ENCODE measurements at regions not wholly inside any gene's neighbourhood (a gene's known extent, or its start where the extent isn't known, plus 50 kb on each side); places are given as distances from the start of the nearest gene placed in this dataset.

DNA sequence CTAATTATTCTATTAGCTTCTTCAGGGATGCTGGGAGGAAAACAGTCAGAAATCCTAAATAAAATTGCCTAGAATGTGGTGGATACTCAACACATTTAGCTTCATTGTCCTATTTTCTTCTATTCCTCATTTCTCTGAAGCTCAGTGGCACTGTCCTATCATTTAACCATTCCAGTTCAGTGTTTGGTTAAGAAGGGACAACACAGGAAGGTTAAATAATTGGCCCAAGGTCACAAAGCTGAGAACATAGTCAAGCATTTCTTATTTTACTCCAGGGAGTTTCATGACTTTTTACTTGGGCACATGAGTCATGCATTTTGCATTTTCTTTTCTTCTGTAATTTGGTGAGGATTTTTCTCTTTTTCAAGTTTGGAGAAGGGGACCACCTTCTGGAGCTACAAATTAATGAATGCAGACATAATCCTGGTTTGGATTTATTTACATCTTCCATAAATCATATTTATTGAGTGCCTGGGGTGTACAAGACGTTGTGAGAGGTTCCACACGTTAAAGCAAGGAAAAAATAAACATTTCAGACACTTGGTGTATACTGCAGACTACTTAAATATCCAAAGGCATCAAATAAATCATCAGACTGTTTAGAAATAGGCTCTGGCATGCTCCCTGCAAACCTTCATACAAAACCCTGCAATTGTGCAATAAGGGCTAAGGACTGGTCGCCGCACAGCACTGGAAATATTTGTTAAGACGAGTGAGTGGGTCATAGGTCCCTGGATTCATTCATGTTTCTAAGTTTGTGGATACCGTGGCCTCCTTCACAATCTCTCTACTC lies 263.9 kb downstream of the MAF start:
- ATAC-seq (ENCODE audit: low FRiP score): no peak

DNA sequence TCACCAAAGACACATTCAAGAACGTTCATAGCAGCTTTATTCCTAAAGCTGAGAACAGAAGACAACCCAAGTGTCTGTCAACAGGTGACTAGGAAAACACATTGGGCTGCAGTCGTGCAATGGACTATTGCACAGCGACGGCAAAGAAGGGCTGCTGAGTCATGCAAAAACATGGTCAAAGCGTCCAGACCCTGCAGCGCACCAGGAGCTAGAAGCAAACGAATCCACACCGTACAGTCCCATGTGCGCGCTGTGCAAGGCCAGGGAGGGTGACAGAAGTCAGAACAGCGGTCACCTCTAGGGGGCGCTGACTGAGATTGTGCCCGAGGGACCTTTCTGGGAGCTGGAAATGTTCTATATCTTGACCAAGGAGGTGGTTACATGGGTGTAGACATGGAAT lies 266.4 kb downstream of the MAF start:
- TF ChIP-seq, protein P1, sequence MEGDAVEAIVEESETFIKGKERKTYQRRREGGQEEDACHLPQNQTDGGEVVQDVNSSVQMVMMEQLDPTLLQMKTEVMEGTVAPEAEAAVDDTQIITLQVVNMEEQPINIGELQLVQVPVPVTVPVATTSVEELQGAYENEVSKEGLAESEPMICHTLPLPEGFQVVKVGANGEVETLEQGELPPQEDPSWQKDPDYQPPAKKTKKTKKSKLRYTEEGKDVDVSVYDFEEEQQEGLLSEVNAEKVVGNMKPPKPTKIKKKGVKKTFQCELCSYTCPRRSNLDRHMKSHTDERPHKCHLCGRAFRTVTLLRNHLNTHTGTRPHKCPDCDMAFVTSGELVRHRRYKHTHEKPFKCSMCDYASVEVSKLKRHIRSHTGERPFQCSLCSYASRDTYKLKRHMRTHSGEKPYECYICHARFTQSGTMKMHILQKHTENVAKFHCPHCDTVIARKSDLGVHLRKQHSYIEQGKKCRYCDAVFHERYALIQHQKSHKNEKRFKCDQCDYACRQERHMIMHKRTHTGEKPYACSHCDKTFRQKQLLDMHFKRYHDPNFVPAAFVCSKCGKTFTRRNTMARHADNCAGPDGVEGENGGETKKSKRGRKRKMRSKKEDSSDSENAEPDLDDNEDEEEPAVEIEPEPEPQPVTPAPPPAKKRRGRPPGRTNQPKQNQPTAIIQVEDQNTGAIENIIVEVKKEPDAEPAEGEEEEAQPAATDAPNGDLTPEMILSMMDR (IDR thresholded peaks at IDR 0.05): no peak
- no peak for DNase-seq (ENCODE audit: low spot score)
- no peak for ATAC-seq (ENCODE audit: low FRiP score)

More for the DNA sequence above, 263.9 kb downstream of the MAF start:
- DNase-seq (ENCODE audit: low spot score): no peak
- TF ChIP-seq, protein P1 (IDR thresholded peaks at IDR 0.05): no peak

DNA sequence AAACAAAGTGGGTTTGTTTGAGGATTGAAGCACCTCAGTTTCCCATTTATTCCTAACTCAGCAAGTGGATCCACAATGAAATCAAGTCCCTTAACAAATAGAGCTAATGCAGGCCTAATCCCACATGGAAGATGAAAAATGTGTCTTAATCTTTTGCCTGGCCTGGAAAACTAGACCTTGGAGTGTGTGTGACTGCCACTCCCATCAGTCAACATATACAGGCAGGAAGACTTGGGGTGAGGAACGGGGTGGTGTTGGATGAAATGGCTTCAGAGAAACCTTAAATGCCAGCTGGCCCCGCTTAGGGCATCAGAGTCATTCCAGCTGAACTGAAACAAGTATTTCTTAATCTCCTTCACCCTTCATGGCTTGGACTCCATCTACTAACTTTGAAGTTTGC lies 269.5 kb downstream of the MAF start:
- no peak for DNase-seq (ENCODE audit: low spot score)
- TF ChIP-seq, protein P1 (IDR thresholded peaks at IDR 0.05): no peak
- no peak for ATAC-seq (ENCODE audit: low FRiP score)

DNA sequence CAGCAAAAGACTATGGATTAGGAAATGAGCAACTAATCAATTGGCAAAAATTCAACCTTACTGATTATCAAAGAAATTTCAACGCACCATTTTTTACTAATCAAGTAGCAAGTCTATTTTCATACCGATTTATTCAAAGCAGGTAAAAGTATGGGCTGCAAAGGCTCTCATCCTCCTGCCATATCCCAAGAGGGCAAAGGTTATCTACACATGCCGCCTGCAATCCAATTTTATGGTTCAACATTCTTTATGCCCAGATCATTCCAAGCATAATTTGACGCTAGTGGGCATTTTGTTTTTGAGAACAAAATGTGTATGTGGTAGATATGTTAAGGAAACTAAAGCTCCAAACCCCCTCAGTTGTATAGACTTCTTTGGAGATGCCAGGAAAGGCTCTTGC lies 270.6 kb downstream of the MAF start:
- DNase-seq (ENCODE audit: low spot score): no peak
- TF ChIP-seq, protein P1 (IDR thresholded peaks at IDR 0.05): no peak

DNA sequence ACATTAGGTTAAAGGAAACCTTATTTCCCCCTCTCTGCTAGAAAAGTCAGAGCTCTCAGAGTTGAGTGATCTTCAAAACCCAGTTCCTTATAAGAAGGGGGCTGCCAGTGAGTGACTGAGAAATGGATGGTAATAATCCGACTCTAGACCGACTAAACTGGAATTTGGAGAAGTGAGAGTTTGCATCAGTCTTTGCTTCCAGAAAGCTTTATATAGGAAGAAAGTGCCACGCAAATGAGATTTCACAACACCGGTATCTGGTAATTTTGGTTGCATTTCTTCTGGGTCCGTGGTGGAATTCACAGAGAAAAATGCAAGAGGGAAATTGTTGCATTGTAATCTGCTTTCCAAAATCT lies 271.4 kb downstream of the MAF start:
- DNase-seq (ENCODE audit: low spot score) (no peak), ATAC-seq (ENCODE audit: low FRiP score) (no peak)

More for the DNA sequence above, 270.6 kb downstream of the MAF start:
- no peak for ATAC-seq (ENCODE audit: low FRiP score)

DNA sequence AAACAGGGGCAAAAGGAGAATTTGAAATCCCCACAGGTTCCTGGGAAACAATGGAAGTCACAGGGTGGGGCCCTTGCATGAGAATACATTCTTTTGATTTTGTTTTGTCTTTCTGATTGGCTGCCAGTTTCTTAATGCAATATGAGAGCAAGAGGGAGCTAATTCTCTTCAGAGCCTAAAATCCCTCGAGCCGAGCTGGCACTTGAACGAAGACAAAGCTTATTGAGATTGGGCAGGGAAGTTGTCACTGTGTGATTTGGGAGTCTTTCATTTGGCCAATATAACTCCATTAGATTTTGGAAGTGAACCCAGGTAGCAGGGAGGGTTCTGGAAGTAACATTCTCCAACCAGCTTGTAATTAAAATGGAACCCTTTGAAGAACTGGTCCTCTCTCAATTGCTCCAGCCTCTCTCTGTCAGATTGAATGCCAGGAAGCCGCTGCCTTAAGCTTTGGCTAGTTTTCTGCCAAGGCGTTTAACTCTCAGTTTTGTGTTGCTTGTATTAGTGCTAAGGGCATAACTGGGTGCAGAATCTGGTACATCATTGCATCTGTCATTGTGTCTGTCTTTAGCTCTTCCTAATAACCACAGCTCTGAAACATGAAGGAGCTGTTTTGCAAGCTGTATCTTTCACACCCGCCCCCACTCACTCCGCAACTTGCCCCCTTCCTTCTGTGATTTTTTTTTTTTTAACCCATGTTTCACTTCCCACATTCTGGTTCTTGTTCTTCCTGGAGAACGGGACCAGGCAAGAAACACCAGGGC lies 272.0 kb downstream of the MAF start:
- DNase-seq (ENCODE audit: low spot score) (no peak), ATAC-seq (ENCODE audit: low FRiP score) (no peak)

More for the DNA sequence above, 271.4 kb downstream of the MAF start:
- TF ChIP-seq, protein P1 (IDR thresholded peaks at IDR 0.05): no peak

More for the DNA sequence above, 272.0 kb downstream of the MAF start:
- TF ChIP-seq, protein P1 (IDR thresholded peaks at IDR 0.05): no peak
